ENCODE measurements at regions not wholly inside any gene's neighbourhood (a gene's known extent, or its start where the extent isn't known, plus 50 kb on each side); places are given as distances from the start of the nearest gene placed in this dataset.

DNA sequence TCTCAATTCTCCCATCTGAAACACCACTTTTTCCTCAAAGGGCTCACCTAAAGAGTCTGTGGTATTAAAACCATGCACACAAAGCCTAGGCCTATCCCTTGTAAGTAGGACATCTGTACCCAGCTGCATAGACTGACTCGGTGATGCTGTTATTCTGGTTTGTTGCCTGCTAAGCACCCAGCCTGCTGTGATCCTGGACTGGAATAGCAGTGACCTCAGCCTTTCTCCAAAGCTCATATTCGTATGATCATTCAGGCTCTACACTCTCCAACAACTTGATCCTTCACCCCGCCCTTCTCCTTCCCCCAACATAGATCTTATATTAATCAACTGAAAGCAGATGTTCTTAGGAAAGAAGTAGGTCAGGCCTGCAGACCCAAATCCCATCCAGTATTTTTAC is 81.4 kb upstream of the WWC1 start:
- H3K36me3 ChIP-seq (ENCODE audit: control insufficient read depth in 2 of 2, extremely low read depth in 1 of 2, insufficient read depth in 2 of 2, low read length in 2 of 2), result peaks cover 18 to 41% of the 10 kb centered on the region in 2 experiments
- H3K27me3 ChIP-seq (ENCODE audit: control insufficient read depth, extremely low read depth, insufficient read depth, low read length), result no peaks in the 10 kb centered on the region
- H3K9me3 ChIP-seq (ENCODE audit: control insufficient read depth, low read depth, low read length), result no peaks in the 10 kb centered on the region
- TF ChIP-seq, protein P1, sequence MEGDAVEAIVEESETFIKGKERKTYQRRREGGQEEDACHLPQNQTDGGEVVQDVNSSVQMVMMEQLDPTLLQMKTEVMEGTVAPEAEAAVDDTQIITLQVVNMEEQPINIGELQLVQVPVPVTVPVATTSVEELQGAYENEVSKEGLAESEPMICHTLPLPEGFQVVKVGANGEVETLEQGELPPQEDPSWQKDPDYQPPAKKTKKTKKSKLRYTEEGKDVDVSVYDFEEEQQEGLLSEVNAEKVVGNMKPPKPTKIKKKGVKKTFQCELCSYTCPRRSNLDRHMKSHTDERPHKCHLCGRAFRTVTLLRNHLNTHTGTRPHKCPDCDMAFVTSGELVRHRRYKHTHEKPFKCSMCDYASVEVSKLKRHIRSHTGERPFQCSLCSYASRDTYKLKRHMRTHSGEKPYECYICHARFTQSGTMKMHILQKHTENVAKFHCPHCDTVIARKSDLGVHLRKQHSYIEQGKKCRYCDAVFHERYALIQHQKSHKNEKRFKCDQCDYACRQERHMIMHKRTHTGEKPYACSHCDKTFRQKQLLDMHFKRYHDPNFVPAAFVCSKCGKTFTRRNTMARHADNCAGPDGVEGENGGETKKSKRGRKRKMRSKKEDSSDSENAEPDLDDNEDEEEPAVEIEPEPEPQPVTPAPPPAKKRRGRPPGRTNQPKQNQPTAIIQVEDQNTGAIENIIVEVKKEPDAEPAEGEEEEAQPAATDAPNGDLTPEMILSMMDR (optimal IDR thresholded peaks at IDR 0.05 in 1 of 3, IDR thresholded peaks at IDR 0.05 in 1 of 3, conservative IDR thresholded peaks at IDR 0.05 in 1 of 3; ENCODE audit: extremely low read depth in 1 of 3, insufficient read depth in 2 of 3, low read length in 3 of 3), result no peak
- TF ChIP-seq EZH2 (IDR thresholded peaks at IDR 0.05; ENCODE audit: low read length), result no peak
- H3K9ac ChIP-seq (ENCODE audit: control insufficient read depth, extremely low read depth, insufficient read depth, low read length), result no peak overlapping the region
- H2AFZ ChIP-seq (ENCODE audit: control insufficient read depth, low read length), result no peak overlapping the region
- no peak overlapping the region for H3K4me2 ChIP-seq (ENCODE audit: control insufficient read depth, extremely low read depth, insufficient read depth, low read depth, low read length)
- DNase-seq (ENCODE audit: low read depth, low spot score) (no peak), FAIRE-seq (no peak)
- H3K79me2 ChIP-seq (ENCODE audit: control insufficient read depth, insufficient read depth, low read length), result no peaks in the 10 kb centered on the region
- no peaks in the 10 kb centered on the region for H3K9me1 ChIP-seq (ENCODE audit: control insufficient read depth, extremely low read depth, insufficient read depth, low read length)
- peaks cover 9% of the 10 kb centered on the region for H3K4me1 ChIP-seq (ENCODE audit: control insufficient read depth, extremely low read depth, insufficient read depth, low read length)
- dilution Hi-C loops (cut with MboI; ENCODE audit: extremely low pct_ligation_motif_present, low sequenced_read_pairs), result no loop called here
- no peak overlapping the region for H3K4me3 ChIP-seq (ENCODE audit: control insufficient read depth in 2 of 3, extremely low read depth in 1 of 3, insufficient read depth in 2 of 3, low read depth in 1 of 3, low read length in 3 of 3)
- no peak overlapping the region for H3K27ac ChIP-seq (ENCODE audit: control insufficient read depth, insufficient read depth, low read length)
- H4K20me1 ChIP-seq (ENCODE audit: control insufficient read depth, extremely low read depth, insufficient read depth, low read length), result no peaks in the 10 kb centered on the region

DNA sequence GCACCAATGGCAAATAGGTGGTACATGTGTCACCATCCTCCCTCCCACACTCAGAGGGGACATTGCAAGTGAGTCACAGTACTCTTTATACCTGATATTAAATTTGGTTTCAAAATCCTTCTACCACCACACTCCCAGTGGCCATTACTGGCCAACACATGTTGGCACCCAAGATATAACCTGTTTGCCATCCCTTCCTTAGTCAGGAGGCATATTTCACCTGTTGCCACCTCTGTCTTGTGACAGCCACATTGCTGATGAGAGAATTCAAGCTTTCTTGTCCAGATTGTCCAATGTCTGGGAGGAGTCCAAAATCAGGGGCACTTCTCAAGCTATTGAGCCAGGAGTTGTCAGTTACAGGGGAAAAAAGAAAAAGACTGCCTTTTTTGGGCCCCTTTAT is 80.2 kb upstream of the WWC1 start:
- H3K27me3 ChIP-seq (ENCODE audit: control insufficient read depth, extremely low read depth, insufficient read depth, low read length), result no peaks in the 10 kb centered on the region
- no peak overlapping the region for H3K4me2 ChIP-seq (ENCODE audit: control insufficient read depth, extremely low read depth, insufficient read depth, low read depth, low read length)
- H4K20me1 ChIP-seq (ENCODE audit: control insufficient read depth, extremely low read depth, insufficient read depth, low read length), result no peaks in the 10 kb centered on the region
- H2AFZ ChIP-seq (ENCODE audit: control insufficient read depth, low read length), result no peak overlapping the region
- no peak for TF ChIP-seq EZH2 (IDR thresholded peaks at IDR 0.05; ENCODE audit: low read length)
- TF ChIP-seq, protein P1 (optimal IDR thresholded peaks at IDR 0.05 in 1 of 3, IDR thresholded peaks at IDR 0.05 in 1 of 3, conservative IDR thresholded peaks at IDR 0.05 in 1 of 3; ENCODE audit: extremely low read depth in 1 of 3, insufficient read depth in 2 of 3, low read length in 3 of 3), result no peak
- DNase-seq (ENCODE audit: low read depth, low spot score), result no peak
- no peaks in the 10 kb centered on the region for H3K9me3 ChIP-seq (ENCODE audit: control insufficient read depth, low read depth, low read length)
- peaks cover 9% of the 10 kb centered on the region for H3K4me1 ChIP-seq (ENCODE audit: control insufficient read depth, extremely low read depth, insufficient read depth, low read length)
- no peak overlapping the region for H3K4me3 ChIP-seq (ENCODE audit: control insufficient read depth in 2 of 3, extremely low read depth in 1 of 3, insufficient read depth in 2 of 3, low read depth in 1 of 3, low read length in 3 of 3)
- dilution Hi-C loops (cut with MboI; ENCODE audit: extremely low pct_ligation_motif_present, low sequenced_read_pairs), result no loop called here
- H3K79me2 ChIP-seq (ENCODE audit: control insufficient read depth, insufficient read depth, low read length), result no peaks in the 10 kb centered on the region
- no peak for FAIRE-seq
- H3K27ac ChIP-seq (ENCODE audit: control insufficient read depth, insufficient read depth, low read length), result no peak overlapping the region
- H3K36me3 ChIP-seq (ENCODE audit: control insufficient read depth in 2 of 2, extremely low read depth in 1 of 2, insufficient read depth in 2 of 2, low read length in 2 of 2), result peaks cover 18 to 40% of the 10 kb centered on the region in 2 experiments
- H3K9me1 ChIP-seq (ENCODE audit: control insufficient read depth, extremely low read depth, insufficient read depth, low read length), result no peaks in the 10 kb centered on the region
- no peak overlapping the region for H3K9ac ChIP-seq (ENCODE audit: control insufficient read depth, extremely low read depth, insufficient read depth, low read length)

Data from keratinocyte (primary cell).